Activated CD8-positive, alpha-beta memory T cell treated with anti-CD3 and anti-CD28 coated beads for 48 hours (primary cell): ENCODE measurements at regions not wholly inside any gene's neighbourhood (a gene's known extent, or its start where the extent isn't known, plus 50 kb on each side); places are given as distances from the start of the nearest gene placed in this dataset.

Experiments
- DNase-seq, 3 experiments: peaks; one replicate each; pipeline ENCODE4 v3.0.0-alpha.2; 2020; ENCODE audit warnings: low read depth in 2 of 3, low spot score in 2 of 3

DNA sequence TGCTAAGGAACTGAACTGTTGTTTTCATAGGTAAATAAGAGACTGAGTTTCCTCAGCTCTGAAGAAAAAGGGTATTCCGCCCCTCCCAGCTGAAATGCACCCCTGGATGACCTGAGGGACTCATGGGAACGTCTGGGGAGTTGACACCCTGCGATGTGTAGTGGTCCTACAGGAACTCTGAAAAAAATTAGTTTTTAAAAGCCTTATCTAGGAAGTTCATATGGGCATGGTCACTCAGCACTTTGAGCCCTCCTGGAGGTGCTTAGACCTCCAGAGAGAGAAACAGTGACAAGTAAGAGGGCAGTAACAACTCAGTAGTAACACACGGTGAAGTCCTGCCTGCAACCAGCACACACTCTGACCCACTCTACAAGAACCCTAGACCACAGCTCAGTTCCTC lies 91.2 kb upstream of the CNOT2 start:
- DNase-seq = no peak

- DNase-seq = no peak
Measured at GRCh38 chr12:70154087-70154638, 89.1 kb upstream of the CNOT2 start.

GRCh38 chr12:70154960-70155589 lies 88.2 kb upstream of the CNOT2 start:
- DNase-seq = no peak

GRCh38 chr12:70157099-70157498 lies 86.1 kb upstream of the CNOT2 start:
- DNase-seq = no peak

GRCh38 chr12:70165450-70165849 lies 77.8 kb upstream of the CNOT2 start:
- no peak for DNase-seq

DNA sequence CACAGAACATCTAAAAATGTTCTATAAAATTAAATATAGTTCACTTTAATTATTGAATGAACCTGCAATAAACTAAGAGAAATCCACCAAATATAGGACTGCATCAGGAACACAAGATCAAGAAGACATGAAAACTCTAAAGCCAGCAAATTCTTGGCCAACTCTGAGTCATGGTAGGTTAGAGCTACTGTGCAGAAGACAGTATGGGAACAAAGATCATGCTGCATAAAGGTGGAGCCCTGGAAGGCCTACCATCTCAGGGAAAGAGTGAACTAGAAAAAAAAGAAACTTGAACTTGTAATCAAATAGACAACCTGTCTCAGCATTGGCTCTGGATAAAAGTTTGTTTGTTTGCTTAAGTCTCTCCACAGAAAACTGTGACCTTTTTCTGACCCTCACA lies 66.9 kb upstream of the CNOT2 start:
- DNase-seq = no peak

DNA sequence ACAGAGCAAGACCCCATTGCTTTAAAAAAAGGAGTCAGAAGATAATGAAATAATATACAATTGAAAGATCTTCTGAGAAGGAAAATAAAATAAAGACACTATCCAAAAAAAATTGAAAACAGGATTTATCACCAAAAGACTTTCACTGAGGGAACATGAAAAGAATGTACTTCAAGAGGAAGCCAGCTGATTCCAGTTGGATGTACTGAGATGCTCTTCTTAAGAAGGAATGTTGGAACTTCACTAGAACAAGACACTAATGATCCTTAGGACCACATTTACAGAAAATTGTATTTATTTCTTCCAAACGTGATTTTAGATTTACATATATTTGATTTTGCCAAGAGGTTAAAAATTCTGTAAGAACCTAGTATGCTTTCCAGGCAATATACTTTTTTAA lies 65.6 kb upstream of the CNOT2 start:
- no peak for DNase-seq

DNA sequence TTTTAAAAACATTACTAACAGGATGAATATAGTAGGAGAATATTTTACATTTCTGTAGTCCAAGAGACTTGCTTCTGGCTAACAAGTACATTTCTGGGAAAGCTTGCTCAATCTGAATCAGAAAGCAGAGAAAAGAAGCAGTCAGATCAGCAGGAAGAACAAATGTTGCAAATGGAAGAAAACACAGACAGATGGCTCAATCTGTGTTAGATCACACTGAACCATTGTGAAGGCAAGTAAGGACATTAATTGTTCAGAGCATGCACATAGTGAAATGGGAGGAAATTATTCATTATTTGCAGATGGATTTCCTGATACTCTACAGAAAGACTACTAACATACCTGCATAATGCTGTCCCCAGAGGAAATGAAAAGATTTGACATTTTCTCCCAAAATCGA lies 65.2 kb upstream of the CNOT2 start:
- DNase-seq = no peak

DNA sequence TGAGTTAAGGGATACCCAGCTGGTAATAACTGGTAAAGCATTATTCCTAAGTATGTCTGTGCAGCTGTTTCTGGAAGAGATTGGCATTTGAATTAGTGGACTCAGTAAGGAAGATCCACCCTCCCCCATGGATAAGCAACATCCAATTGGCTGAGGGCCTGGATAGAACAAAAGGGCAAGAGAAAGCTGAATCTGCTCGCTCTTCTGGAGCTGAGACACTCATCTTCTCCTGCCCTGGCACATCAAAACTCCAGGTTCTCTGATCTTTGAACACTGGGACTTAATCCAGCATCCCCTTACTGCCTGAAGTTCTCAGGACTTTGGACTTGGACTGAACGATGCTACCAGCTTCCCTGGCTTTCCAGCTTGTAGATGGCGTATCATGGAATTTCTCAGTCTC lies 63.1 kb upstream of the CNOT2 start:
- no peak for DNase-seq

- DNase-seq = no peak
Measured at GRCh38 chr12:70185301-70185700, 57.9 kb upstream of the CNOT2 start.

- no peak for DNase-seq
Measured at GRCh38 chr12:70186436-70186835, 56.8 kb upstream of the CNOT2 start.

- DNase-seq = no peak
Measured at GRCh38 chr12:70190262-70191010, 52.8 kb upstream of the CNOT2 start.
